Smooth muscle cell (in vitro differentiated cells): ENCODE measurements at regions not wholly inside any gene's neighbourhood (a gene's known extent, or its start where the extent isn't known, plus 50 kb on each side); places are given as distances from the start of the nearest gene placed in this dataset.

Source experiments
- DNase-seq: peaks from one replicate; lab custom pipeline; 2025; ENCODE audit not compliant: unreplicated experiment; lab: John Stamatoyannopoulos, UW
- H2AFZ ChIP-seq: fragments of 200-600 bp; sonication (generic); 2 replicates; pipeline ENCODE4 v1.6.0; 2016; ENCODE audit warnings: antibody characterized with exemption, low read depth, mild to moderate bottlenecking
- H3F3A ChIP-seq: fragments of 200-600 bp; sonication (generic); 2 replicates; pipeline ENCODE4 v1.6.0; 2017; ENCODE audit warnings: antibody characterized with exemption, low read depth
- H3K27ac ChIP-seq: fragments of 200-600 bp; sonication (generic); 2 replicates; pipeline ENCODE4 v1.5.1; 2016; ENCODE audit warnings: low read depth, mild to moderate bottlenecking
- H3K27me3 ChIP-seq: fragments of 200-600 bp; sonication (generic); 2 replicates; pipeline ENCODE4 v1.6.1; 2016; ENCODE audit warnings: low read depth, mild to moderate bottlenecking
- H3K36me3 ChIP-seq: fragments of 200-600 bp; sonication (generic); 2 replicates; pipeline ENCODE4 v1.5.1; 2016; ENCODE audit warnings: low read depth
- H3K4me1 ChIP-seq: fragments of 200-600 bp; sonication (generic); 2 replicates; pipeline ENCODE4 v1.5.1; 2016; ENCODE audit warnings: low read depth
- H3K4me2 ChIP-seq: fragments of 200-600 bp; sonication (generic); 2 replicates; pipeline ENCODE4 v1.6.0; 2016; ENCODE audit warnings: mild to moderate bottlenecking
- H3K4me3 ChIP-seq: fragments of 200-600 bp; sonication (generic); 2 replicates; pipeline ENCODE4 v1.5.1; 2016; ENCODE audit warnings: mild to moderate bottlenecking
- H3K79me2 ChIP-seq: fragments of 200-600 bp; sonication (generic); 2 replicates; pipeline ENCODE4 v1.6.0; 2016; ENCODE audit warnings: low read depth, mild to moderate bottlenecking
- H3K9ac ChIP-seq: fragments of 200-600 bp; sonication (generic); 2 replicates; pipeline ENCODE4 v1.6.0; 2016; ENCODE audit warnings: low read depth
- H3K9me3 ChIP-seq: fragments of 200-600 bp; sonication (generic); replicated peaks from 2 replicates; pipeline ENCODE4 v1.5.1; 2016; ENCODE audit warnings: low read depth
- H4K20me1 ChIP-seq: fragments of 200-600 bp; sonication (generic); 2 replicates; pipeline ENCODE4 v1.6.0; 2016; ENCODE audit warnings: low read depth
- WGBS: methylation state at CpG from one replicate; pipeline ENCODE4 v1.1.7; 2016; ENCODE audit warnings: low lambda C conversion rate; 5-methylcytosine and 5-hydroxymethylcytosine counted together
- TF ChIP-seq, protein P1 (sequence below): fragments of 200-600 bp; sonication (generic); IDR thresholded peaks from 2 replicates; pipeline ENCODE4 v1.5.1; 2017; ENCODE audit warnings: borderline replicate concordance, mild to moderate bottlenecking, antibody characterized with exemption; ENCODE audit not compliant: insufficient read depth, poor library complexity, severe bottlenecking

DNA sequence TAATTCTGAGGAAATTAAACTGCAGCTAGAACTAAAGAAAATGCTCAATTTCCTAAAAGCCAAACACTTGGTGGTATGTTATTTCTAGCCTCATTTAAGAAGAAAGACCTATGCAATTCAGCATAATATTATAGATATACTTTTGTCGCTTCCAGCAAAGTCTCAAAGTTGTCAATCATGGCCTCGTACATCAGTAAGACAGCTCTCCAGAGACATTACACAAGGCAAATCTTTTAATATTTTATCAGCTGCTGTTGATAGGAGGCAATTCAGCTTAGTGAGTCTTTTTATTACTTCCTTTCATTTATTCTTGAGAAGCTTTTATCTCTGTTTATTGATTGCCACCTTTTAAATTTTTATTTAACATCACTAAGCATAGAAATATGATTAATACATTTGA lies 294.3 kb downstream of the FSIP2 start:
- Histone ChIP-seq H3K4me2 (no peak overlapping the region), H4K20me1 (no peaks in the 10 kb centered on the region), H3F3A (no peaks in the 10 kb centered on the region), H3K4me3 (no peak overlapping the region), H3K27me3 (no peaks in the 10 kb centered on the region), H3K79me2 (no peaks in the 10 kb centered on the region), H3K36me3 (no peaks in the 10 kb centered on the region), H3K4me1 (no peaks in the 10 kb centered on the region), H3K9me3 (no peaks in the 10 kb centered on the region), H2AFZ (no peak overlapping the region), H3K9ac (no peak overlapping the region), H3K27ac (no peak overlapping the region)
- TF ChIP-seq, protein P1, sequence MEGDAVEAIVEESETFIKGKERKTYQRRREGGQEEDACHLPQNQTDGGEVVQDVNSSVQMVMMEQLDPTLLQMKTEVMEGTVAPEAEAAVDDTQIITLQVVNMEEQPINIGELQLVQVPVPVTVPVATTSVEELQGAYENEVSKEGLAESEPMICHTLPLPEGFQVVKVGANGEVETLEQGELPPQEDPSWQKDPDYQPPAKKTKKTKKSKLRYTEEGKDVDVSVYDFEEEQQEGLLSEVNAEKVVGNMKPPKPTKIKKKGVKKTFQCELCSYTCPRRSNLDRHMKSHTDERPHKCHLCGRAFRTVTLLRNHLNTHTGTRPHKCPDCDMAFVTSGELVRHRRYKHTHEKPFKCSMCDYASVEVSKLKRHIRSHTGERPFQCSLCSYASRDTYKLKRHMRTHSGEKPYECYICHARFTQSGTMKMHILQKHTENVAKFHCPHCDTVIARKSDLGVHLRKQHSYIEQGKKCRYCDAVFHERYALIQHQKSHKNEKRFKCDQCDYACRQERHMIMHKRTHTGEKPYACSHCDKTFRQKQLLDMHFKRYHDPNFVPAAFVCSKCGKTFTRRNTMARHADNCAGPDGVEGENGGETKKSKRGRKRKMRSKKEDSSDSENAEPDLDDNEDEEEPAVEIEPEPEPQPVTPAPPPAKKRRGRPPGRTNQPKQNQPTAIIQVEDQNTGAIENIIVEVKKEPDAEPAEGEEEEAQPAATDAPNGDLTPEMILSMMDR, result no peak
- DNase-seq, result no peak
- 89% methylated on average over 2 of the region's 2 CpGs for WGBS

DNA sequence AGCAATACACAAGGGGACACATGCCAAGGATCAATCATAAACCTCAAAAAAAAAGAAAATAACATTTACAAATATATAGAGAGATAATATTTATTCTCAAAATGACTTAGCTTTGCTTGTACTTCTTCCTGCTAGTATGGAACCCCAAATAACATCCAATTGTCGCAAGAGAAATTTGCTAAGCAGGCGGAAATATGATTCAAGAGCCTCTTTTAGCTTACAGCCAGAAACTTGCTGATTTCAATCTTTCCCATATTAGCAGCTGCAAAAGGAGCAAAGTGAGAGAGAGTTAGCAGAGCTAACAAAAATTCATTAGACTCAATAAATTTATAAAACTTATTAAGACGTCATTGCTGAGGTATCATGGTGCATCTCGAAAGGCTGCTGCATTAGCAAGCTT lies 294.9 kb downstream of the FSIP2 start:
- no peaks in the 10 kb centered on the region for H3K9me3 ChIP-seq
- no peak for DNase-seq
- no peaks in the 10 kb centered on the region for H3K36me3 ChIP-seq
- no peak overlapping the region for H3K9ac ChIP-seq
- H4K20me1 ChIP-seq, result no peaks in the 10 kb centered on the region
- H3F3A ChIP-seq, result no peaks in the 10 kb centered on the region
- no peak overlapping the region for H2AFZ ChIP-seq
- no peak overlapping the region for H3K4me3 ChIP-seq
- no peaks in the 10 kb centered on the region for H3K27me3 ChIP-seq
- no peaks in the 10 kb centered on the region for H3K79me2 ChIP-seq
- TF ChIP-seq, protein P1, result no peak
- H3K27ac ChIP-seq, result no peak overlapping the region
- 97% methylated on average over 4 of the region's 4 CpGs for WGBS
- H3K4me1 ChIP-seq, result no peaks in the 10 kb centered on the region
- no peak overlapping the region for H3K4me2 ChIP-seq

DNA sequence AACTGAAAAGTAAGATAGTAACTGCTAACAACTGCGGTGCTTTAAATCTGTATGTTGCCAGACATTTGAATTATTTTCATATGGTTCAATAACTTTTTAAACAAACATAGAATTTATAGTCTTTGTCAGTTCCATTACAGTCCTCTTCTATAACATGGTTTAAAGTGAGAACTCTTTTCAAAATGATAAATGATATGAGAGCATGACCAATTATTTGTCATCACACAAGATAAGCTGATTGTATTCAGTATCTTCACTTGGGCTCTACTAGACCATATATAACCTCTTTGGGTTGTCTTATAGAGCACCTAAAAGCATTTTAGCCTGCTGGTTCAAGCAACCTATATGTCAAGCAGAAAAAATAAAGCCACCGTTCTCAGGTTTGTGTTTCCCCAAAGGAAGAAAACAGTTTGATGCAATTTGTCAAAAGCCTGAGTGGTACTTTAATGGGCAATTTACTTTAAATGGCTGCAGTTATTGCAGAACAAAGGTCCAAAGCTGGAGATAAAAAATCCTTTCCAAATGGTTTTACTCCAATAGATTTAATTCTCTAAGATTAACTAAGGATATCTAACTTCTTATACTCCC lies 298.4 kb downstream of the FSIP2 start:
- H3K36me3 ChIP-seq, result no peaks in the 10 kb centered on the region
- TF ChIP-seq, protein P1, result no peak
- 90% methylated on average over 2 of the region's 2 CpGs for WGBS

More for the DNA sequence above, 298.4 kb downstream of the FSIP2 start:
- H3F3A ChIP-seq, result no peaks in the 10 kb centered on the region
- H3K79me2 ChIP-seq, result no peaks in the 10 kb centered on the region
- no peak overlapping the region for H3K4me3 ChIP-seq
- H3K27me3 ChIP-seq, result no peaks in the 10 kb centered on the region
- H3K9ac ChIP-seq, result no peak overlapping the region
- no peak overlapping the region for H3K27ac ChIP-seq
- no peak for DNase-seq
- H3K9me3 ChIP-seq, result no peaks in the 10 kb centered on the region
- no peak overlapping the region for H3K4me2 ChIP-seq
- no peaks in the 10 kb centered on the region for H4K20me1 ChIP-seq
- H2AFZ ChIP-seq, result no peak overlapping the region
- no peaks in the 10 kb centered on the region for H3K4me1 ChIP-seq
